Activated T-helper 9 cell treated with anti-CD3 and anti-CD28 coated beads, Interleukin-2, amount 50 U/mL, for 16 hours (primary cell): ENCODE measurements at regions not wholly inside any gene's neighbourhood (a gene's known extent, or its start where the extent isn't known, plus 50 kb on each side); places are given as distances from the start of the nearest gene placed in this dataset.

Source experiments
- DNase-seq: peaks from one replicate; pipeline ENCODE4 v3.0.0-alpha.2; 2020; ENCODE audit warnings: low read depth

DNA sequence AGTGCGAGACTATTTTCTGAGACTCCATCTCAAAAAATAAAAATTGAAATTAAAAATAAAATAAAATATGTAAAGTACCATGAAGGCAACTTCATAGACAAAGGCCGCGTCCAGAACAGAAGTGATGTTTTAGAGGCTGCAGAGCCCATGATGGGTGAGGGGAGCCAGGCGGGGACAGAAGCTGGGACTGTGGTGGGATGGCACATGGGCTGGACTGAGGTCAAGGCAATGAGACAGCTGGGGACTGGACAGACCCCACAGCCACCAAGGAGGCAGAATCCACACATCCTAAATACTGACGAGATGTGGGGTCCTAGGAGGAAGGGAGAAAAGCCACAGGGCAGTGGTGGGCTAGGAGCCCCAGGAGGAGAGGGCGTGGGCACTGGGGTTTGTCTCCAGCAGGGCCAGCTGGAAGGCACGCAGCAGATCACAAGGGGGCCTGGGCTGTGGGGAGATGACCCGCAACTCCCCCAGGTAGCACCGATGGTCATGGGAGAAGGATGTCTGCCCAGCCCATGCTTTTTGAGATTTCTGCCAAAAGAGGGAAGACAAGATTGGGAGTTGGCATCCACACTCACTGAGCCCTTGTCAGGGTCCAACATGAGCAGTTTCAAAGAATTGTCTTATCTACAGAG is 74.3 kb downstream of the KCNF1 start:
- DNase-seq, result no peak

DNA sequence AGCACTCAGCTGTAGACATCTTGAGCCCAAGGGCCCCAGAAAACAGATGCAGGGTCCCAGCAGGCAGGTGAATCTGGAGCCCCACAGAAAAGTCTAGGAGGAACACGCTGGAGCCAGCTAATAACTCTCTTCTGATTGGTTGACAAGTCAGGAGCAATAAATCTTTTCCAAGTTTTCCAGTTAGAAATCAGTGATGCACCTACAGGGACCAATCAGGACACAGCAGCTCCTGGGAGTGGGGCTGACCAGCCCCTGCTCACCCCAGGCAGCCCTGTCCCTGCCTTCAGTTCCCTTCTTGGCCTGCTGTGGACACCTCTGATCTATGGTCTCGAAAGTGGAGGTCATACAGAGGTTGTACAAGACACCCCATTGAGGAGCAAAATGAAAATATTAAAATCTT is 75.7 kb downstream of the KCNF1 start:
- no peak for DNase-seq

DNA sequence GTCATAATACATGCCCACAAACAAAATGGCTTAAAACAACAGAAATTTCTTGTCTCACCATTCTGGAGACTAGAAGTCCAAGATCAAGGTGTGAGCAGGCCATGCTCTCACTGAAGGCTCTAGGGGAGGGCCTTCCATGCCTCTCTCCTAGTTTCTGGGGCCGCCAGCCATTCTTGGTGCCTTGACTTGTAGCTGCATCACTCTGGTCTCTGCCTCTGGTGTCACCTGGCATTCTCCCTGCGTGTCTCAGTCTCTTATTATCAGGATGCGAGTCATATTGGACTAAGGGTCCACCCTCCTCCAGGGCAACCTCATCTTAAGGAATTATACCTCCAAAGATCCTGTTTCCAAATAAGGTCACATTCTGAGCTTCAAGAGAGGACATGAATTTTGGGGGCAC is 76.1 kb downstream of the KCNF1 start:
- no peak for DNase-seq

DNA sequence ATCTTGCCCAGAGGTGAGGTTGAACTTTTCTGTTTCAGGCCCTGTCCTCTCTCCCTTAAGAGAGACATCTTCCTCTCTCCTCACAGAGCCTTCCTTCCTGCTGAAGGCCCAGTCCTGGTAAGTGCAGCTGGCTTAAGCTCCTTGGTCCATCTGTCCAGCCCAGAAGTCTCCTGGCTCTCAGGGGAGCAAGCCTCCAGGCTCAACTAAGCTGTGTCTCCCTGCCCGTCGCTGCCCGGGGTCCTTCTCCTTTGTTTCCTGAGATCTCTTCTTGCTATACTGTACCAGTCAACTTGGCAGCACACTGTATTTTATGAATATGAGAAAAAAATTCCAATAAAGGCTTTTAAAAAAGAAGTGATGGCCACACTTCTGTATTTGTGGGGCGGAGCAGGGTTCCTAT is 77.4 kb downstream of the KCNF1 start:
- no peak for DNase-seq

DNA sequence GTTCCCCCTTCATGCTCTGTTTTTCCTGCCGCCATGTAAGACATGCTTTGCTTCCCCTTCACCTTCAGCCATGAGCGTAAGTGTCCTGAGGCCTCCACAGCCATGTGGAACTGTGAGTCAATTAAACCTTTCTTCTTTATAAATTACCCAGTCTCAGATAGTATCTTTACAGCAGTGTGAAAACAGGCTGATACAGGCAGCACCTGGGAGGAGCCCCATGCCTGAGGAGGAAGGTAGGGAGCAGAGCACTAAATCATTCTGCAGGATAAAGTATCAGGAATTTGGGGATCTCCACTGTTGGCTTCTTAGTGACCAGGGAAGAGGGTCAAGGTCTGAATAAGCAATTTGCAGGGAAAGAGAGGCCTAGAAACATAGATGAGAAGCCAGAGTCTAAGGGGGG is 78.0 kb downstream of the KCNF1 start:
- no peak for DNase-seq

DNA sequence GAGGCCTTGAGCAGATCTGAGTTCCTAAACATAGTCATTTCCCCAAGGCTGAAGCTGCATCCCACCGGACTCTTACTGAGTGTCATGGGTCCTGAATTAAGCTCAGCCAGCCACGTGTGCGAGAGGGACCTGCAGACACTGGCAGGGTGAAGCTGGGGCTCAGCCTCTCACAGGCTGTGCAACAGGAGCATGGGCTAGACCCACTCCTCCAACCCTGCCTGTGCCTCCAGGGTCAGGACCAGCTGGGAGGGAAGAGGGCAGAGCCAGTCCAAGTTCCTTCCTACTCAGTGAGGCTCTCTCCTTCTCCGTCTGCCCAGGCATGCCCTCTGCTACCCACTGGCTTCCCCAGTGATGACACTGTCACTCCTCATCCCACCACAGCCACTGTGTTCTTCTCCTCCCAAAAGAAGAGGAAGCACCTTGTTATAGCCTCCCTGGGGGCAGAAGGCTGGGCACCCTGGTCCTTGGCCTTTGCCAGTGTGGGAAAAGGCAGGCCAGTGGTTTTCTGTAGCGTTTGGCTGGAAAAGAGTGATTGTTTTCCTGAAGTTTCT is 78.9 kb downstream of the KCNF1 start:
- no peak for DNase-seq

DNA sequence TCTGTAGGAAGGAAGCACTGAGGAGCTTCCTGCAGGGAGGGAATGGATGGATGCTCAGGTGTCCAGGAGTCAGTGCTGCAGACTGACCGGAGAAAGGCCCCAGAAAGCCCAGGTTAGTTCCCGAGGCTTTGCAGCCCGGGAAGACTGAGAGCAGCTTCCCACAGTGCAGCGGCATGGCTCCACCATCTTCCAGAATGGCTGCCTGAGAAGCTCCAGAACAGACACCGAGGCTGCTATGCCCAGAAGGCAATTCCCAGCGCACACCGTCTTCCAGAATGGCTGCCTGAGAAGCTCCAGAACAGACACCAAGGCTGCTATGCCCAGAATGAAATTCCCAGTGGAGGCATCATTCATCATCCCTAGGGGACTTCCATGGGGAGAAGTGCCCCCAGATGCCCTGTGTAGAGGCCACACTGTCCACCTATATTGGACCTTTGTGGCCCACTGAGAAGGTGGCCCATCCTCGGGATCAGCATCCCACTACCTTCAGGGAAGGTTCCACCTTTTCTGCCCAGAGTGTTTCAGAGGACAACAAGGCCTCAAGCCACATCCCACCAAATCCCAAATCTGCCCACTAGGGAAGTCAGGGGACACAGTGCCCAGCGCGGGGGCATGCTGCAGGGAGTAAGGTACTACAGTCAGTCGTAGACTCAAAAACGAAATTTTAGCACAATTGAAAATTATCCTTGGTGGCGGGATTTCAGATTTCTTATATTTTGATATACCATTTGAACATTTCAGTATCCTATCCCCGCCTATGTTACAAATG is 80.5 kb downstream of the KCNF1 start:
- no peak for DNase-seq

DNA sequence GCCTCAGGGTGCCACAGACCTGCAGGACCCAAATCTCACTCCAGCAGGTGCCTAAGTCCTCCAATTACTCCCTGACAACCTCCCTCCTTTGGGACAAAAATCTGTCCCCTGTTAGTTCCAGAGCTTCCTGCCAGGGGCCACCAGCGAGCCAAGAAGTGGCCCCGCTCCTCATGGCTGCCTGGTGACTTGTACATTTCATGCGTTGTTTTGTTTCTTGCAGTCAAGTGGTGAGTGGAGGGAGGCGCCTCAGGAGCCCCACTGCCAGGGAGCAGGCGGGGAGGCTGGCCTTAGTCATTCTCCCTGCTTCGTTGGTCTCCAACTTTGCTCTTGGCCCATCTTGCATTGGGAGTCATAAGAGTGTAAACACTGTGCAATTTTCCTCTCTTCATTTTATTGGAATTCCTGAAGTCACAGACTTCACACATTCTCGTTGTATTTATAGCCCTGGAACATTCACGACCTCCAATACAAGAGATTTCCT is 81.3 kb downstream of the KCNF1 start:
- no peak for DNase-seq

DNA sequence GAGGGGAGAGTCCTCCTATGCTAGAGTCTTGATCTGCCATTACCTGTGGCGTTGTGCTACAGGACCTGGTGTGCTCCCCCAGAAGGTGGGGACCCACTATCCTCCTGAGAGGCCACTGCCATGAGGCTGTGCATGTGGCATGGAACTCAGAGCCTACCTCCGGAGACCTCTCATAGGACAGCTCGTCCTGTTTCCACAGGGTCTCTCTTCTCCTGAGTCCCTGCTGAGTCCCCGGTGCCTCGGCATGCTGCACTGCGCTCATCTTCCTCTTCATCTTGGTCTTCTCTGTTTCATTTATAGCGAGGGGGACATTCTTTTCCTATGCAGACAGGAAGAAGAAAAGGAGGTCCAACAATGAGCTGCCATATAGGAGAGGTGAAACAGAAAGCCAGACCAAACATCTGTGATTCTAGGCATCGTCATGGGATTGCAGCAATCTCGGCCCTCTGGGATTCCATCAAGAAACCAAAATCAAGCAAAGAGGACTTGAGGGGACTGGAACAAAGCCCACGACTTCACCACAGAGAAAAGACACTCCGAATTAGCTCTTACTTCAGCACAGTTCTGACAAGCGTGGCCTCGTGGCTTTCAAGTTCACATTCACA is 83.7 kb downstream of the KCNF1 start:
- DNase-seq, result no peak

DNA sequence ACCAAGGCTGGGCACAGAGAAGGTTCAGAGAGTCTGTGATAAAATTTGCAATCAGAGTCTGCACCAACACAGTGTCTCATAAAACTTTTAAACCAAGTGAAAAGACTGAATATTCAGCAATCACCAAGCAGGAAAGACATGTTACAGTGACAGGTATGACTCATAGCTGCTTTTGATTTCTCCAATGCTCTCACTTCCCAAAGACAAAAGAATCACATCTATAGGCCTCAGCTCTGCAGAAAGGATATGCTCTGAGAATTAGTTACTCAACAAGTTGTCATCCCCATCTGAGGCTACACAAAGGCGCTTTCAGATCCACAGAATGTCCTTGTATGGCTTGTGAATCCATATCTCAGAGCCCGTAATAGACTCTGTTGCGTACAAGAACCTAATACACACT is 92.5 kb downstream of the KCNF1 start:
- DNase-seq, result no peak

DNA sequence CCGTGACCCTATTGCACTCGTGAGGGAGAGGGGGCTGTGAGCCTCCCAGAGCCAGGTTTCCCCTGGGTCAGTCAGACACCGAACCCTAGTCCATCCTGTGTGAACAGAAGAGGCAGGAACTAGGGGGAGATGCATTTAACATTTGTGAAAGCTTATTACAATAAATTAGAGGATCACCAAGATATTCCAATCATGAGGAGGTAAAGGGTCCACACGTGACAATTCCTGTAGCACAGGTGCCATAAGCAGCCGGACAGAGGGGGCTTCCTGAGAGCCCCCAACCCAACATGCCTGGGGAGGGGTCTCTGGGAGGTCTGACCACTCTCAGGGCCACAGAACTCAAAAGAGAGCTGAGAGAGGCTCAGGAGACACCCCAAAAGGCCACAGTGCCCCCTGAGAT is 93.3 kb downstream of the KCNF1 start:
- no peak for DNase-seq

DNA sequence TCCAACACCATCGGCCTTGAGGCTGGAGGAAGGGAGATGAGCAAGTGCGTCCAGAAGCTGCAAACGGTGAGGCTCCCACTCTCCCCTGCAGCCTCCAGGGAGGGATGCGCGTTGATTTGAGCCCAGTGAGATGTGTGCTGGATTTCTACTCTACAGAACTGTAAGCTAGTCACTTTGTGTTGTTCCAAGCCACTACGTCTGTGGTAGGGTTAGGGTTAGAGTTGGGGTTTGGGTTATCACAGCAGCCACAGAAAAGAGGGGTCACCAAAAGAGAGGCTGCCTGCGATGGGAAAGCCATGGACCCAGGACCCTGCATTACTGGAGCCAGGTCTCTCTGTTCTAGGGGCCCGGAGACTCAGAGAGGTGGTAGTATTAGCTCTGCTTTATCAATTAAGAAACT is 94.5 kb downstream of the KCNF1 start:
- no peak for DNase-seq

DNA sequence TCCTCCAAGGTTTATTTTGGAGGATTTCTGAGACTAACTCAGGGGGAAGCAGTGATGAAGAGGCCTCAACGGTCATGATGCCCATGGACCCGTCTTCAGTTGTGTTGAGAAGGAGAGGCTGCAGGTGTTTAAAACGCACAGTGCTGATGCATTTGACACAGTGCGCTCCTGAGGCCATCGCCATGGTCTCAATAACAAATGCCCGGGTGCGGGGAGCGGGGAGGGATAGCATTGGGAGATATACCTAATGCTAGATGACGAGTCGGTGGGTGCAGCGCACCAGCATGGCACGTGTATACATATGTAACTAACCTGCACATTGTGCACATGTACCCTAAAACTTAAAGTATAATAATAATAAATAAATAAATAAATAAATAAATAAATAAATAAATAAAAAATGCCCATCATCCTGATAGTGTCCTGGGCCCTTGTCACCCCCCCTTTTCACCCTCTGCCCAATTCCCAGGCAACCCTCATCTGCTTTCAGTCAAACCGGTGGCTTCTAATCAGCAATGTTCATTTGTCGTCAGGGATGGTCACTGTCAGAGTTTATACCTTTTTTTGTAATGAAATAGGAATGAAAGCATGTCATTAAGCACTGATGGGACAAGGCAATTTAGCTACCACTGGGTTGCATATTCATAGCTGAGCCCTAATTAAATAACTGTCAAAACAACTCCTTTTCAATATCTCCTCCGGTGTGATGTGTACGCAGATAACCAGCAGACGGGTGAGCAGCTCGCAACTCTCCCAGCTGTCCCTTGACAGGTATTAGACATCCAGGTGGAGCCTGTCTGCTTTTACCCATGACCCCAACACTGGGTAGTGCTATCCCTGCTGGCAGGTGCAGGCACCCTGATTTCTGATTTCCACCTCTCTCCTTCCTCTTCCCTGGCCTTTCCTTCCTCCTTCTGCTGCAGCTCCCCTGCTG is 95.9 kb downstream of the KCNF1 start:
- no peak for DNase-seq

DNA sequence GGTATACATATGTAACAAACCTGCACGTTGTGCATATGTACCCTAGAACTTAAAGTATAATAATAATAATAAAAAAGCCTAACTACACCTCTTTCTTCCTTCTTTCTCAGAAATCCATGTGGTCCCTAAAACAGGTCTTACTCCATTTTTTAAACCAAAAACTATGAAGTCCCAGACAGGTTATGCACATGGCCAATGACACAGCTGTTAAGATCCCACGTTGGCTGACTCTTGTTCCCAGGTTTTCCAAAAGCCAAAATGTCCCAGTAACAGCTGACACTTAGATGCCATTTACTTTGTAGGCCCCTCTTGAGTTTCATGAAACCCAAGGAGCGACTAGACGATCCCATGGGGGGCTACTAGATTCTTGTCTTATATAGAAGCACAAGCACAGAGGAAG is 97.0 kb downstream of the KCNF1 start:
- DNase-seq, result no peak

DNA sequence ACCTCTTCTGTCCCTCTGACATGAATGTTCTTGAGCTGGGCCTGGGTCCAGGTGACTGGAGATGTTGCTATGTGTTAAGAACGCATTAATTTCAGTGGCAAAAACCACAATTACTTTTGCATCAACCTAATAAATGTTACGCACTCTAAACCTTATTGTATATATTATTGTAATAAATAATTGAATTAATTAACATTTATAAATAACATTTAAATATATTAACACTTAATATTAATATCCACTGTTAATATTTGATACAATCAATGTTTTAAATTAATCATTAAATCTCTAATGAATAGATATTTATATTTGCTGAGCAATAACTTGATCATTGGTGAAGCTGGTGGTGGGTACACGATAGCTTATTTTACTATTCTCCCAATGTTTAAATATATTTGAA is 97.4 kb downstream of the KCNF1 start:
- DNase-seq, result no peak

DNA sequence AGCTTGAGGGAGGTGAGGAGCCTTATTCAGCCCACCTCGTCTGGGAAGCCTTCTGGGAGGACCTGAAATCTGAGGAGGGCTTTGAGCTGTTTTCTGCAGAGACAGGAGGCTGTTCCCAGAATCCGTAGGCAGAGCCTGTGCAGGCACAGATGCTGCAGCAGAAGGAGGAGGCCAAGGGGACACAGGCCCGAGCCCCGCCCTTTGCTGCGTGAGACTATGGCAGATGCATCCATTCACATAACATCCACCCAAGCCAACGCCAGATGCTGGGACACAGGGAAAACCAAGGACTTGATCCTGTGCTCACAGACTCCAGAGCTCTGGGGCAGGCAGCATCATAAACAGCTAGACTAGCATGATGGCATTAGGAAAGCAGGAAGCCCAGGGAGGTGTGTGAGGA is 98.2 kb downstream of the KCNF1 start:
- DNase-seq, result no peak

DNA sequence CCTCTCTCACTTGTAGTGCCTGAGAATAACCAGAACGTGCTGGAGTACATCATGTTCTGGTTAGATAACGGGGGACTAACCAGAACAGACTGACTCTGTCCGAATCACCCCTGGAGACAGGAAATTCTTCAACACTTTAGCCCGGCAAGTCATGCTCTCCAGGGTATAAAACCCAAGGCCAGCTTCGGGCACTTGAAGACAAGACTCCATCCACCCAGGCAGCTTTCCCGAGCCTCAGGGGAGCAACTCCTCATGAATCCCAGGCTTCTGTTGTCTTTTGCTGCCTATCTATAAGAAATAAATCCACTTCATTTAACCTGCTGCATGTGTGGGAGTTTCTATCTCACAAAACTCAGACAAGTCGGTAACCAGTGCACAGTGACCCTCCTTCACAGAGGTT is 99.6 kb downstream of the KCNF1 start:
- no peak for DNase-seq

DNA sequence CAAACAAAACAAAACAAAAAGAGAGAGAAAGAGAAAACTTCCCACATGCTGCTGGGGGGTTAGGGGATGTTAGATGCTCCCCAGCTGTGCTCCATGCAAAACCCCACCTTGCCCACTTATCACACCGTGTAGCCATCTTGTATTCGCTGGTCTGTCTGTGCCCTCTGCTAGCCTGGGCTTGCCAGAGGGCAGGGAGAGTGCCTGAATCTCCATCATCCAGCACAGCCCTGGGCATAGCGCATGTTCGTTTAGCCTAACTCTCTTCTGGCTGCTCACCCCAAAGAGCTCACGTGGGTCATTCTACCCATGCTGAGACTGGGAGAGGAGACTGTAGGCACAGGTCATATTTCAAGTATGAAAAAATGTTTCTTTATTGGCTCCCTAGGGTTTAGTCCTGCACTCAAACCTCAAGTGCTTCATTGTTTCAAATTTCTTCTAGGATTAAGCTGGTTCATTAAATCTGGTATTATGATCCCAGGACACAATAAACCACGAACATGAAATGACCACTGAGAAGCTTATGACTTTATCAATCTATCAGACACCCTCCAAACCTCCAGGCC is 100.5 kb downstream of the KCNF1 start:
- no peak for DNase-seq

DNA sequence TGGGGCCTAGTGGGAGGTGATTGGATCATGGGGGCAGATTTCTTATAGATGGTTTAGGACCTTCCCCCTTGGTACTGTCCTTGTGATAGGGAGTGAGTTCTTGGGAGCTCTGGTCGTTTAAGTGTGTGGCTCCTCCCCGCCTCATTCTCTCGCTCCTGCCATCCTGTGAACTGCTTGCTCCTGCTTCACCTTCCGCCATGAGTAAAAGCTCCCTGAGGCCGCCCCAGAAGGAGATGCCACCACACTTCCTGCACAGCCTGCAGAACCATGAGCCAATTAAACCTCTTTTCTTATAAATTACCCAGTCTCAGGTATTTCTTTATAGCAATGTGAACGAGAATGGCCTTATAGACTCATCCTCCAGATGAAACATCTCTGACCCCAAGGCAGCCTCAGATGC is 101.5 kb downstream of the KCNF1 start:
- no peak for DNase-seq

DNA sequence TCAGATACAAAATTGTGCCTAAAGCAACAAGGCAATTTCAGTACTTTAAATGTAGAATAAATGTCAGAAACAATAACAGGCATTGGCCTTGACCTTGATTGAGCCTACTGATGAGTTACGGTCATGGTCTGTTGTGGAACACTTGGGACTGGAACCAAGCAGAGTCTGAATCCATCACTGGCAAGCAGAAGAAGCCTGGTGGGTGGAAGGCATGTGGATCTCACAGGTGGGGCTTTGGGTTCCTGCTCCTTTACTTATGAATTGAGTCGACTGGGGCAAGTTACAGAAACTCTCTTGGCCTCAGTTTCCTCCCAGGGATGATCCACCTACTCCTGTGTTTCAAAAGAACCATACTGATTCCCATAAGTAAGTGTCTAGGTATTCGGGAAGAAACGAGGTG is 102.3 kb downstream of the KCNF1 start:
- no peak for DNase-seq

DNA sequence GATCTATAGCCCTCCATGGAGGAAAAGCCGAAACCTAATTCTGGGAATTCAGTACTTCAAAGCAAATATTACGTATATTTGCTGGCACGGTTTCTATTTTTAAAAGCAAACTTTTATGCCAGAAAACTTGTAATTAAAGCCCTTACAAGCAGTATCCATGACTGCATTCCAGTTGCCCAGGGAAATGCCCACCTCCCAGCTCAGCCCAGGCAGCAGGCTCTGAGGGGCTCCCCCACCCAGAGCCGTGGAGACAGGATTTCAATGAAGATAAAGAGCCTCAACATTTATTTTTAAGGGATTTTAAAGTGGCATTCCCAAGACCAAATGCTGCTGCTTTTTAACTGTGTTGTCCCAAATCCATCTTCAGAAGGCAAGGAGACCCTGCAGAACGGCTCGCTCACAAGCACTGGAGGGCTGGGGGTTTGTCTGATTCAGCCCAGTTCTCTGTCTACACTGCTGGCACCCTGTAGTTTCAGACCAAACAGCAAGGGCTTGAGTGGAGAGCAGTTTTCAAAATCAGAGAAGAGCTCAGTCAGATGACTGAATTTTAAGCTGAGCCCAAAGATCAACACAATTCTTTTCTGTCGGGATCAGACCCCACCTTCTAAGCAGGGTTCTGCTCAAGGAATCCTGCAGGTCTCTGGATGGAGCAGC is 105.1 kb downstream of the KCNF1 start:
- DNase-seq, result no peak
